WTC11 (cell line): ENCODE measurements at regions not wholly inside any gene's neighbourhood (a gene's known extent, or its start where the extent isn't known, plus 50 kb on each side); places are given as distances from the start of the nearest gene placed in this dataset.
"Not testable (repeated sequence)": the region's sequence is repeated elsewhere in the genome, so short reads cannot be mapped to it uniquely, and the experiment has no call there.

Experiments used
- ATAC-seq: fragments of 200-7000 bp; cut with Tn5 transposase; 2 replicates; pipeline ENCODE4 v1.10.0; 2021; ENCODE audit warnings: mild to moderate bottlenecking, moderate library complexity
- CTCF ChIA-PET: fragments of 300-600 bp; sonication (Branson Sonifier 250); formaldehyde crosslinking; loops from one replicate; lab custom pipeline; 2021; ENCODE audit warnings: antibody characterized with exemption; lab: Charles Lee
- POLR2A ChIA-PET: fragments of 350-600 bp; sonication (Branson Sonifier 250); formaldehyde crosslinking; loops from one replicate; lab custom pipeline; 2021; ENCODE audit warnings: antibody characterized with exemption; lab: Charles Lee
- DNase-seq: peaks from one replicate; pipeline ENCODE4 v3.0.0; 2021; ENCODE audit warnings: low spot score
- H3K27ac Mint-ChIP-seq: 2 replicates; pipeline ENCODE4 v1.8.0; 2021; ENCODE audit warnings: mixed read lengths
- H3K27me3 Mint-ChIP-seq: 2 replicates; pipeline ENCODE4 v1.8.0; 2021; ENCODE audit warnings: low read depth, mild to moderate bottlenecking, moderate library complexity, mixed read lengths
- H3K36me3 Mint-ChIP-seq: 2 replicates; pipeline ENCODE4 v1.8.0; 2021; ENCODE audit warnings: mixed read lengths
- H3K4me1 Mint-ChIP-seq: 2 replicates; pipeline ENCODE4 v1.8.0; 2022; ENCODE audit warnings: mixed read lengths
- H3K4me3 Mint-ChIP-seq: 2 replicates; pipeline ENCODE4 v1.8.0; 2021; ENCODE audit warnings: mild to moderate bottlenecking, moderate library complexity, mixed read lengths
- H3K9me3 Mint-ChIP-seq: 2 replicates; pipeline ENCODE4 v1.8.0; 2021; ENCODE audit warnings: mixed read lengths
- E2F5 ChIP-seq: sonication (generic); formaldehyde crosslinking; IDR thresholded peaks from 2 replicates; pipeline ENCODE4 v1.8.1; 2022; ENCODE audit warnings: mild to moderate bottlenecking, moderate library complexity, missing genetic modification reagents
- FOXJ3 ChIP-seq: sonication (generic); formaldehyde crosslinking; IDR thresholded peaks from 2 replicates; pipeline ENCODE4 v1.9.0; 2021; ENCODE audit warnings: missing genetic modification reagents, mild to moderate bottlenecking, borderline replicate concordance
- FOXK1 ChIP-seq: sonication (generic); formaldehyde crosslinking; IDR thresholded peaks from 2 replicates; pipeline ENCODE4 v1.8.0; 2022; ENCODE audit warnings: mild to moderate bottlenecking, moderate library complexity, missing genetic modification reagents
- JUN ChIP-seq: sonication (generic); formaldehyde crosslinking; IDR thresholded peaks from 2 replicates; pipeline ENCODE4 v1.8.0; 2023; ENCODE audit warnings: mild to moderate bottlenecking, missing genetic modification reagents
- MXD4 ChIP-seq: fragments of 250-450 bp; sonication (Bioruptor Pico); IDR thresholded peaks from 2 replicates; pipeline ENCODE4 v1.8.0; 2021; ENCODE audit warnings: mild to moderate bottlenecking, moderate library complexity, borderline replicate concordance
- SMAD3 ChIP-seq: sonication (generic); formaldehyde crosslinking; IDR thresholded peaks from 2 replicates; pipeline ENCODE4 v1.8.0; 2022; ENCODE audit warnings: missing genetic modification reagents, mild to moderate bottlenecking, borderline replicate concordance
- TEAD1 ChIP-seq: sonication (generic); formaldehyde crosslinking; IDR thresholded peaks from 2 replicates; pipeline ENCODE4 v1.8.0; 2022; ENCODE audit warnings: mild to moderate bottlenecking, missing genetic modification reagents
- TEAD4 ChIP-seq: sonication (generic); formaldehyde crosslinking; IDR thresholded peaks from 2 replicates; pipeline ENCODE4 v1.8.0; 2022; ENCODE audit warnings: mild to moderate bottlenecking, missing genetic modification reagents
- ZNF232 ChIP-seq: sonication (generic); formaldehyde crosslinking; IDR thresholded peaks from 2 replicates; pipeline ENCODE4 v1.8.0; 2022; ENCODE audit warnings: mild to moderate bottlenecking, missing genetic modification reagents
- ZNF263 ChIP-seq: sonication (generic); formaldehyde crosslinking; IDR thresholded peaks from 2 replicates; pipeline ENCODE4 v1.8.1; 2022; ENCODE audit warnings: low read depth, mild to moderate bottlenecking, moderate library complexity, missing genetic modification reagents
- ZNF281 ChIP-seq: sonication (generic); formaldehyde crosslinking; IDR thresholded peaks from 2 replicates; pipeline ENCODE4 v1.8.0; 2023; ENCODE audit warnings: mild to moderate bottlenecking, missing genetic modification reagents
- ZNF423 ChIP-seq: fragments of 250-450 bp; sonication (Bioruptor Pico); IDR thresholded peaks from 2 replicates; pipeline ENCODE4 v2.1.2; 2022; ENCODE audit warnings: mild to moderate bottlenecking, moderate library complexity
- TF ChIP-seq, protein P1 (sequence below): sonication (generic); formaldehyde crosslinking; IDR thresholded peaks from 2 replicates; pipeline ENCODE4 v1.8.0; 2022; ENCODE audit warnings: missing genetic modification reagents
- TF ChIP-seq, protein P2 (sequence below): sonication (generic); formaldehyde crosslinking; IDR thresholded peaks from 2 replicates; pipeline ENCODE4 v1.8.1; 2023; ENCODE audit warnings: mild to moderate bottlenecking, missing genetic modification reagents, moderate library complexity
- TF ChIP-seq, protein P3 (sequence below): fragments of 250-450 bp; sonication (Bioruptor Pico); IDR thresholded peaks from 2 replicates; pipeline ENCODE4 v1.8.0; 2021; ENCODE audit warnings: mild to moderate bottlenecking
- TF ChIP-seq, protein P4 (sequence below): fragments of 250-450 bp; sonication (Bioruptor Pico); IDR thresholded peaks from 2 replicates; pipeline ENCODE4 v1.9.0; 2021; ENCODE audit warnings: mild to moderate bottlenecking
- TF ChIP-seq, protein P5 (sequence below): sonication (generic); formaldehyde crosslinking; IDR thresholded peaks from 2 replicates; pipeline ENCODE4 v1.8.1; 2023; ENCODE audit warnings: mild to moderate bottlenecking, missing genetic modification reagents, moderate library complexity

GRCh38 chr2:12469141-12469561 lies 247.6 kb upstream of the TRIB2 start:
- no peak overlapping the region for H3K27ac Mint-ChIP-seq
- peaks cover 13% of the 10 kb centered on the region for H3K9me3 Mint-ChIP-seq
- H3K36me3 Mint-ChIP-seq = 0 out of 2 replicates have a peak, but pooled peaks cover 4% of the 10 kb centered on the region
- ChIA-PET POLR2A (no interaction called here), CTCF (no interaction called here)
- no peaks in the 10 kb centered on the region for H3K4me1 Mint-ChIP-seq
- TF ChIP-seq SMAD3 (CRISPR knock-in tag) (no peak), E2F5 (no peak), FOXJ3 (CRISPR knock-in tag) (no peak), MXD4 (CRISPR knock-in tag) (no peak), FOXK1 (CRISPR knock-in tag) (no peak), TEAD4 (CRISPR knock-in tag) (no peak), ZNF281 (CRISPR knock-in tag) (no peak), ZNF232 (no peak), ZNF423 (CRISPR knock-in tag) (no peak), TEAD1 (no peak), ZNF263 (CRISPR knock-in tag) (no peak), JUN (no peak)
- TF ChIP-seq, protein P1, sequence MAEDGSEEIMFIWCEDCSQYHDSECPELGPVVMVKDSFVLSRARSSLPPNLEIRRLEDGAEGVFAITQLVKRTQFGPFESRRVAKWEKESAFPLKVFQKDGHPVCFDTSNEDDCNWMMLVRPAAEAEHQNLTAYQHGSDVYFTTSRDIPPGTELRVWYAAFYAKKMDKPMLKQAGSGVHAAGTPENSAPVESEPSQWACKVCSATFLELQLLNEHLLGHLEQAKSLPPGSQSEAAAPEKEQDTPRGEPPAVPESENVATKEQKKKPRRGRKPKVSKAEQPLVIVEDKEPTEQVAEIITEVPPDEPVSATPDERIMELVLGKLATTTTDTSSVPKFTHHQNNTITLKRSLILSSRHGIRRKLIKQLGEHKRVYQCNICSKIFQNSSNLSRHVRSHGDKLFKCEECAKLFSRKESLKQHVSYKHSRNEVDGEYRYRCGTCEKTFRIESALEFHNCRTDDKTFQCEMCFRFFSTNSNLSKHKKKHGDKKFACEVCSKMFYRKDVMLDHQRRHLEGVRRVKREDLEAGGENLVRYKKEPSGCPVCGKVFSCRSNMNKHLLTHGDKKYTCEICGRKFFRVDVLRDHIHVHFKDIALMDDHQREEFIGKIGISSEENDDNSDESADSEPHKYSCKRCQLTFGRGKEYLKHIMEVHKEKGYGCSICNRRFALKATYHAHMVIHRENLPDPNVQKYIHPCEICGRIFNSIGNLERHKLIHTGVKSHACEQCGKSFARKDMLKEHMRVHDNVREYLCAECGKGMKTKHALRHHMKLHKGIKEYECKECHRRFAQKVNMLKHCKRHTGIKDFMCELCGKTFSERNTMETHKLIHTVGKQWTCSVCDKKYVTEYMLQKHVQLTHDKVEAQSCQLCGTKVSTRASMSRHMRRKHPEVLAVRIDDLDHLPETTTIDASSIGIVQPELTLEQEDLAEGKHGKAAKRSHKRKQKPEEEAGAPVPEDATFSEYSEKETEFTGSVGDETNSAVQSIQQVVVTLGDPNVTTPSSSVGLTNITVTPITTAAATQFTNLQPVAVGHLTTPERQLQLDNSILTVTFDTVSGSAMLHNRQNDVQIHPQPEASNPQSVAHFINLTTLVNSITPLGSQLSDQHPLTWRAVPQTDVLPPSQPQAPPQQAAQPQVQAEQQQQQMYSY = no peak
- TF ChIP-seq, protein P2, sequence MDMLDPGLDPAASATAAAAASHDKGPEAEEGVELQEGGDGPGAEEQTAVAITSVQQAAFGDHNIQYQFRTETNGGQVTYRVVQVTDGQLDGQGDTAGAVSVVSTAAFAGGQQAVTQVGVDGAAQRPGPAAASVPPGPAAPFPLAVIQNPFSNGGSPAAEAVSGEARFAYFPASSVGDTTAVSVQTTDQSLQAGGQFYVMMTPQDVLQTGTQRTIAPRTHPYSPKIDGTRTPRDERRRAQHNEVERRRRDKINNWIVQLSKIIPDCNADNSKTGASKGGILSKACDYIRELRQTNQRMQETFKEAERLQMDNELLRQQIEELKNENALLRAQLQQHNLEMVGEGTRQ (CRISPR knock-in tag) = no peak
- TF ChIP-seq, protein P3, sequence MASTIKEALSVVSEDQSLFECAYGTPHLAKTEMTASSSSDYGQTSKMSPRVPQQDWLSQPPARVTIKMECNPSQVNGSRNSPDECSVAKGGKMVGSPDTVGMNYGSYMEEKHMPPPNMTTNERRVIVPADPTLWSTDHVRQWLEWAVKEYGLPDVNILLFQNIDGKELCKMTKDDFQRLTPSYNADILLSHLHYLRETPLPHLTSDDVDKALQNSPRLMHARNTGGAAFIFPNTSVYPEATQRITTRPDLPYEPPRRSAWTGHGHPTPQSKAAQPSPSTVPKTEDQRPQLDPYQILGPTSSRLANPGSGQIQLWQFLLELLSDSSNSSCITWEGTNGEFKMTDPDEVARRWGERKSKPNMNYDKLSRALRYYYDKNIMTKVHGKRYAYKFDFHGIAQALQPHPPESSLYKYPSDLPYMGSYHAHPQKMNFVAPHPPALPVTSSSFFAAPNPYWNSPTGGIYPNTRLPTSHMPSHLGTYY (CRISPR knock-in tag) = no peak
- TF ChIP-seq, protein P4, sequence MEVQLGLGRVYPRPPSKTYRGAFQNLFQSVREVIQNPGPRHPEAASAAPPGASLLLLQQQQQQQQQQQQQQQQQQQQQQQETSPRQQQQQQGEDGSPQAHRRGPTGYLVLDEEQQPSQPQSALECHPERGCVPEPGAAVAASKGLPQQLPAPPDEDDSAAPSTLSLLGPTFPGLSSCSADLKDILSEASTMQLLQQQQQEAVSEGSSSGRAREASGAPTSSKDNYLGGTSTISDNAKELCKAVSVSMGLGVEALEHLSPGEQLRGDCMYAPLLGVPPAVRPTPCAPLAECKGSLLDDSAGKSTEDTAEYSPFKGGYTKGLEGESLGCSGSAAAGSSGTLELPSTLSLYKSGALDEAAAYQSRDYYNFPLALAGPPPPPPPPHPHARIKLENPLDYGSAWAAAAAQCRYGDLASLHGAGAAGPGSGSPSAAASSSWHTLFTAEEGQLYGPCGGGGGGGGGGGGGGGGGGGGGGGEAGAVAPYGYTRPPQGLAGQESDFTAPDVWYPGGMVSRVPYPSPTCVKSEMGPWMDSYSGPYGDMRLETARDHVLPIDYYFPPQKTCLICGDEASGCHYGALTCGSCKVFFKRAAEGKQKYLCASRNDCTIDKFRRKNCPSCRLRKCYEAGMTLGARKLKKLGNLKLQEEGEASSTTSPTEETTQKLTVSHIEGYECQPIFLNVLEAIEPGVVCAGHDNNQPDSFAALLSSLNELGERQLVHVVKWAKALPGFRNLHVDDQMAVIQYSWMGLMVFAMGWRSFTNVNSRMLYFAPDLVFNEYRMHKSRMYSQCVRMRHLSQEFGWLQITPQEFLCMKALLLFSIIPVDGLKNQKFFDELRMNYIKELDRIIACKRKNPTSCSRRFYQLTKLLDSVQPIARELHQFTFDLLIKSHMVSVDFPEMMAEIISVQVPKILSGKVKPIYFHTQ (CRISPR knock-in tag) = no peak
- TF ChIP-seq, protein P5, sequence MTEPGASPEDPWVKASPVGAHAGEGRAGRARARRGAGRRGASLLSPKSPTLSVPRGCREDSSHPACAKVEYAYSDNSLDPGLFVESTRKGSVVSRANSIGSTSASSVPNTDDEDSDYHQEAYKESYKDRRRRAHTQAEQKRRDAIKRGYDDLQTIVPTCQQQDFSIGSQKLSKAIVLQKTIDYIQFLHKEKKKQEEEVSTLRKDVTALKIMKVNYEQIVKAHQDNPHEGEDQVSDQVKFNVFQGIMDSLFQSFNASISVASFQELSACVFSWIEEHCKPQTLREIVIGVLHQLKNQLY (CRISPR knock-in tag) = no peak
- no peaks in the 10 kb centered on the region for H3K27me3 Mint-ChIP-seq
- DNase-seq (no peak), ATAC-seq (no peak)
- no peak overlapping the region for H3K4me3 Mint-ChIP-seq

DNA sequence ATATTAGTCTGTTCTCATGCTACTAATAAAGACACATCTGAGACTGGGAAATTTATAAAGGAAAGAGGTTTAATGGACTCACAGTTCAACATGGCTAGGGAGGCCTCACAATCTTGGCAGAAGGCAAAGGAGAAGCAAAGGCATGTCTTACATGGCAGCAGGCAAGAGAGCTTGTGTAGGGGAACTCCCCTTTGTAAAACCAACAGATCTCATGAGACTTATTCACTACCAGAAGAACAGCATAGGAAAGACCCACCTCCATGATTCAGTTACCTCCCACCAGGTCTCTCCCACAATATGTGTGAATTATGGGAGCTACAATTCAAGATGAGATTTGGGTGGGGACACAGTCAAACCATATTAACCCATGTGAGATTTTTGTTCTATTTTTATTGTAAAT lies 244.5 kb upstream of the TRIB2 start:
- H3K27me3 Mint-ChIP-seq, ATAC-seq, H3K27ac Mint-ChIP-seq, POLR2A ChIA-PET, H3K4me1 Mint-ChIP-seq, DNase-seq, CTCF ChIA-PET, H3K4me3 Mint-ChIP-seq, H3K36me3 Mint-ChIP-seq: not testable (repeated sequence)
- H3K9me3 Mint-ChIP-seq = peaks cover 20% of the 10 kb centered on the region
